HCT116 (cell line): ENCODE measurements at regions not wholly inside any gene's neighbourhood (a gene's known extent, or its start where the extent isn't known, plus 50 kb on each side); places are given as distances from the start of the nearest gene placed in this dataset.

Experiments used
- ATAC-seq: fragments of 200-7000 bp; cut with Tn5 transposase; 2 replicates; pipeline ENCODE4 v1.9.1; 2020; ENCODE audit warnings: mild to moderate bottlenecking, moderate library complexity
- BruUV-seq: library from RNA; stranded (reverse); fragments of 400-500 nt; replicated peaks from 2 replicates; lab custom pipeline; 2021; lab: Mats Ljungman, UMichigan
- CTCF ChIA-PET: fragments of 300-600 bp; sonication (Branson Sonifier 250); formaldehyde crosslinking; loops from one replicate; lab custom pipeline; 2021; ENCODE audit warnings: antibody characterized with exemption; lab: Charles Lee
- POLR2A ChIA-PET: fragments of 300-600, 350-600 bp; sonication (Branson Sonifier 250); formaldehyde crosslinking; loops from one replicate; lab custom pipeline; 2021; ENCODE audit warnings: antibody characterized with exemption; lab: Charles Lee
- RAD21 ChIA-PET, 2 experiments: fragments of 300-600 bp; sonication (Branson Sonifier 250); formaldehyde crosslinking; loops; one replicate each; lab custom pipeline; 2023; ENCODE audit warnings: low total read pairs in 2 of 2; ENCODE audit not compliant: uncharacterized antibody in 2 of 2, unreplicated experiment in 2 of 2, low non-redundant PET in 1 of 2; lab: Charles Lee
- DNase-seq: peaks from one replicate; pipeline ENCODE4 v3.0.0-alpha.2; 2010; ENCODE audit warnings: low read depth, low spot score
- H2AFZ ChIP-seq: fragments of 200-600 bp; shearing (Covaris generic), sonication (generic); 2 replicates; pipeline ENCODE4 v1.6.1; 2017; ENCODE audit warnings: low read depth, mixed run types, mixed read lengths, antibody characterized with exemption, low read length; ENCODE audit not compliant: poor library complexity, severe bottlenecking
- H3K27ac ChIP-seq: 2 replicates; pipeline ENCODE4 v1.5.1; 2012; ENCODE audit warnings: low read depth, low read length
- H3K27me3 ChIP-seq: fragments of 200-600 bp; sonication (generic); 2 replicates; pipeline ENCODE4 v1.6.1; 2016; ENCODE audit warnings: mixed run types, low read length, mixed read lengths; ENCODE audit not compliant: insufficient read depth
- H3K36me3 ChIP-seq, 2 experiments: fragments of 200-500 bp in 1 of 2; fragments of 200-600 bp in 1 of 2; sonication (Bioruptor generic) in 1 of 2; sonication (generic) in 1 of 2; 2 replicates each; pipeline versions ENCODE4 v1.5.1 to v1.6.1; 2014 to 2016; ENCODE audit warnings: low read length in 2 of 2, inconsistent platforms in 1 of 2, mixed read lengths in 1 of 2, mixed run types in 1 of 2; ENCODE audit not compliant: insufficient read depth in 2 of 2, control insufficient read depth in 1 of 2
- H3K4me1 ChIP-seq, 2 experiments: fragments of 200-600 bp in 1 of 2; sonication (generic) in 1 of 2; 2 replicates each; pipeline versions ENCODE4 v1.5.1 to v1.6.1; 2012 to 2017; ENCODE audit warnings: low read length in 2 of 2, inconsistent platforms in 1 of 2, mild to moderate bottlenecking in 1 of 2, mixed read lengths in 1 of 2, mixed run types in 1 of 2, moderate library complexity in 1 of 2; ENCODE audit not compliant: insufficient read depth in 2 of 2, control insufficient read depth in 1 of 2
- H3K4me2 ChIP-seq: fragments of 200-600 bp; sonication (generic); 2 replicates; pipeline ENCODE4 v1.6.1; 2017; ENCODE audit warnings: mixed run types, low read length, mixed read lengths
- H3K4me3 ChIP-seq, 2 experiments: fragments of 200-600 bp in 1 of 2; sonication (generic) in 1 of 2; replicated peaks in 1 of 2; 2 replicates each; pipeline ENCODE4 v1.5.1; 2011 to 2016; ENCODE audit warnings: low read length in 2 of 2, control low read depth in 1 of 2, low read depth in 1 of 2, mild to moderate bottlenecking in 1 of 2, mixed read lengths in 1 of 2, mixed run types in 1 of 2
- H3K79me2 ChIP-seq: fragments of 200-600 bp; sonication (generic); 2 replicates; pipeline ENCODE4 v1.6.1; 2017; ENCODE audit warnings: mild to moderate bottlenecking, mixed run types, low read length, moderate library complexity, mixed read lengths; ENCODE audit not compliant: insufficient read depth
- H3K9ac ChIP-seq: fragments of 200-600 bp; sonication (generic); 2 replicates; pipeline ENCODE4 v1.6.1; 2016; ENCODE audit warnings: low read length, mixed read lengths
- H3K9me2 ChIP-seq: fragments of 200-600 bp; sonication (generic), shearing (Covaris generic); 2 replicates; pipeline ENCODE4 v1.6.1; 2017; ENCODE audit warnings: mixed run types, mild to moderate bottlenecking, moderate library complexity; ENCODE audit not compliant: insufficient read depth
- H3K9me3 ChIP-seq, 2 experiments: fragments of 200-500 bp in 1 of 2; fragments of 200-600 bp in 1 of 2; sonication (Bioruptor generic) in 1 of 2; sonication (generic) in 1 of 2; 2 replicates each; pipeline ENCODE4 v1.6.1; 2014 to 2017; ENCODE audit warnings: low read length in 2 of 2, mixed read lengths in 2 of 2, inconsistent platforms in 1 of 2, low read depth in 1 of 2, mild to moderate bottlenecking in 1 of 2, mixed run types in 1 of 2, moderate library complexity in 1 of 2; ENCODE audit not compliant: control insufficient read depth in 1 of 2, insufficient read depth in 1 of 2
- H4K20me1 ChIP-seq: fragments of 200-600 bp; sonication (generic), shearing (Covaris generic); 2 replicates; pipeline ENCODE4 v1.6.1; 2017; ENCODE audit warnings: mixed run types, mild to moderate bottlenecking, moderate library complexity; ENCODE audit not compliant: insufficient read depth
- CEBPB ChIP-seq: IDR thresholded peaks from 2 replicates; pipeline ENCODE4 v1.6.1; 2012; ENCODE audit warnings: low read depth
- ELF1 ChIP-seq: IDR thresholded peaks from 2 replicates; pipeline ENCODE4 v1.6.1; 2012; ENCODE audit warnings: low read depth, borderline replicate concordance
- EZH2phosphoT487 ChIP-seq: fragments of 200-600 bp; IDR thresholded peaks from 2 replicates; pipeline ENCODE4 v1.6.1; 2018; ENCODE audit warnings: antibody characterized with exemption, borderline replicate concordance
- POLR2AphosphoS5 ChIP-seq: IDR thresholded peaks from 2 replicates; pipeline ENCODE4 v1.6.1; 2011; ENCODE audit warnings: mild to moderate bottlenecking, low read depth, low read length, moderate library complexity
- RAD21 ChIP-seq: IDR thresholded peaks from 2 replicates; pipeline ENCODE4 v1.6.1; 2012; ENCODE audit warnings: low read depth, mild to moderate bottlenecking
- TCF7L2 ChIP-seq: IDR thresholded peaks from 2 replicates; pipeline ENCODE4 v1.7.0; 2011; ENCODE audit warnings: borderline replicate concordance, inconsistent platforms; ENCODE audit not compliant: insufficient read depth, insufficient read length; ENCODE audit errors: extremely low read depth
- YY1 ChIP-seq: IDR thresholded peaks from 2 replicates; pipeline ENCODE4 v1.6.1; 2011; ENCODE audit warnings: low read length, low read depth, moderate library complexity, mild to moderate bottlenecking; ENCODE audit not compliant: insufficient replicate concordance; ENCODE audit errors: extremely low read depth
- ZFX ChIP-seq: fragments of 450-650 bp; IDR thresholded peaks from 2 replicates; pipeline ENCODE4 v1.6.1; 2017
- intact Hi-C: fragments of 100-400 bp; cut with micrococcal nuclease; formaldehyde crosslinking; loops from 2 replicates; pipeline ENCODE4 v1.10.0; 2022

DNA sequence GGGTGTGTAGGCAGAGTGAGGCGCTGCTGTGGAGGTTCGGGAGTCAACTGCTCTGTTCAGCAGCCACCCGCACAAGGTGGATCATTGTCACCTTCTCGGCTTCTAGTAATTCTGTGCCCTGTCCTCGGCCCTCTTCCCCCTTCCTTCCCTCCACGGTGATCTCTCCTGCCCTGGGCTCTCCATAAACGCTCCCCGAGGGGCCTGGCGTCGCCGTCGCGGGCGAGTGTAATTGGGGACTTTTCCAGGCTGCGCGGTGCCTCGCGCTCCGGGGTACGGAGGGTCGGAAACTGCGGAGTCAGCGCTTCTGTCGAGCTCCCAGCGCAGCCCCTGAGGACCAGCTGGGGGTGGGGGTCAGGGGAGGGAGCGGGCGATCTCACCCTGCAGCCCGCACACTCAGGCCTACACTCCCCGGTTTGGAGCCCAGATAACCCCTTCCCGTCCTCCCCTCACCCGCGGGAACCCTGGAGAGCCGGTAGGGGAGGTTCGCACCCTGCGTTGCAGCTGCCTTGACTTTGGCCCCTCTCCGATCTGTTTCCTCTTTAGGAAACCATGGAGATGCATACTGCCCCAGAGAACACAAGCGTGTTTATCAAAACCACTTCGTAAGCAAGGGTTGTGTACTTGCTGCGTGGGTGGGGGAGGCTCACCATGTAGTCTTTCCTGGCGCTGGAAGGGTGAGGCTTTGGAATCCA lies 188.3 kb upstream of the ZNF618 start:
- DNase-seq (no peak), ATAC-seq (no peak)
- ChIA-PET POLR2A (no interaction called here), CTCF (no interaction called here), RAD21 (no interaction called here)
- Histone ChIP-seq H3K9me3 (no peaks in the 10 kb centered on the region), H3K36me3 (no peaks in the 10 kb centered on the region), H3K27ac (no peak overlapping the region), H3K9ac (no peak overlapping the region), H3K4me2 (no peak overlapping the region), H3K4me3 (no peak overlapping the region), H3K79me2 (no peaks in the 10 kb centered on the region), H3K9me2 (no peaks in the 10 kb centered on the region), H3K27me3 (no peaks in the 10 kb centered on the region), H2AFZ (no peak overlapping the region), H4K20me1 (no peaks in the 10 kb centered on the region), H3K4me1 (no peaks in the 10 kb centered on the region)
- no peak for TF ChIP-seq ELF1
- no TSS peak for BruUV-seq
- intact Hi-C loops, result no loop called here

DNA sequence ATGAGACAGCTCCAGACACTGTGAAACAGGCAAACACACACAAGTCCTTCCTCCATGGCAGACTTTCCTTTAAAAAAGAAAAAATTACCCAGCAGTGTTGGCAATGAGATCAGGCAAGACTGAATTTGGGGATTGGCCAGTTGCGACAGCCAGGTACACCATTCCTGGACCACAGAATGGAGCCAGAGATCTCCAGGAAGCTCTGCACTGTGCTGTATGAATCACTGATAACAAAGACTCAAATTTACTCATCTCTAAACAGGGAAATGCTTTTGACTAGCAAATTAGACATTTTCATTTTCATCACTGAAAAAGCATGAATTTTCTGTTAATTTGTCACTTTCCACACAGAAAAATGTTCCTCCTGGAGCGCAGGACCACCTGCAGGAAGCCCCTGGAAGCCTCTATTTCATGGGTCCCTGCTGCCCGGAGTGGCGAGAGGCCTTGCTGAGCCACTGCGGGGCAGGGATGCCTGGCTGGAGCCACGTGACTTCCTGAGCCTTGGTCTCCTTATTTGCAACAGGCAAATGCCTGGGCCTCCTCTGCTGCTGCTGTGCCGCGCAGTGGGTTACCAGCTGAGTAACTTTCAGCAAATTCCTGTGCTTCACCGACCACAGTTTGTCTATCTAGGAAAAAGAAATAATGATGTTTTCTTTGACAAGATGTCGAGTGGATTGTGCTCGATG lies 185.9 kb upstream of the ZNF618 start:
- Histone ChIP-seq H3K4me2 (no peak overlapping the region), H3K9me2 (no peaks in the 10 kb centered on the region), H3K9me3 (no peaks in the 10 kb centered on the region), H2AFZ (no peak overlapping the region), H3K27ac (no peak overlapping the region), H3K36me3 (no peaks in the 10 kb centered on the region), H3K4me1 (peaks cover 0 to 5% of the 10 kb centered on the region in 2 experiments; a peak in 1 of 4 replicates), H3K79me2 (no peaks in the 10 kb centered on the region), H3K27me3 (no peaks in the 10 kb centered on the region), H3K4me3 (no peak overlapping the region), H3K9ac (no peak overlapping the region), H4K20me1 (no peaks in the 10 kb centered on the region)
- CTCF ChIA-PET, result no interaction called here
- TF ChIP-seq POLR2AphosphoS5 (no peak), EZH2phosphoT487 (no peak), TCF7L2 (no peak), RAD21 (no peak), YY1 (no peak), ZFX (no peak), CEBPB (no peak)
- intact Hi-C loops, result no loop called here
- BruUV-seq, result no TSS peak
- DNase-seq (no peak), ATAC-seq (no peak)
- RAD21 ChIA-PET, result no interaction called here
- POLR2A ChIA-PET, result no interaction called here
